ENCODE measurements at regions not wholly inside any gene's neighbourhood (a gene's known extent, or its start where the extent isn't known, plus 50 kb on each side); places are given as distances from the start of the nearest gene placed in this dataset.
"Not testable (repeated sequence)": the region's sequence is repeated elsewhere in the genome, so short reads cannot be mapped to it uniquely, and the experiment has no call there.

- TF ChIP-seq, protein P1, sequence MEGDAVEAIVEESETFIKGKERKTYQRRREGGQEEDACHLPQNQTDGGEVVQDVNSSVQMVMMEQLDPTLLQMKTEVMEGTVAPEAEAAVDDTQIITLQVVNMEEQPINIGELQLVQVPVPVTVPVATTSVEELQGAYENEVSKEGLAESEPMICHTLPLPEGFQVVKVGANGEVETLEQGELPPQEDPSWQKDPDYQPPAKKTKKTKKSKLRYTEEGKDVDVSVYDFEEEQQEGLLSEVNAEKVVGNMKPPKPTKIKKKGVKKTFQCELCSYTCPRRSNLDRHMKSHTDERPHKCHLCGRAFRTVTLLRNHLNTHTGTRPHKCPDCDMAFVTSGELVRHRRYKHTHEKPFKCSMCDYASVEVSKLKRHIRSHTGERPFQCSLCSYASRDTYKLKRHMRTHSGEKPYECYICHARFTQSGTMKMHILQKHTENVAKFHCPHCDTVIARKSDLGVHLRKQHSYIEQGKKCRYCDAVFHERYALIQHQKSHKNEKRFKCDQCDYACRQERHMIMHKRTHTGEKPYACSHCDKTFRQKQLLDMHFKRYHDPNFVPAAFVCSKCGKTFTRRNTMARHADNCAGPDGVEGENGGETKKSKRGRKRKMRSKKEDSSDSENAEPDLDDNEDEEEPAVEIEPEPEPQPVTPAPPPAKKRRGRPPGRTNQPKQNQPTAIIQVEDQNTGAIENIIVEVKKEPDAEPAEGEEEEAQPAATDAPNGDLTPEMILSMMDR (IDR thresholded peaks at IDR 0.05; ENCODE audit: extremely low read depth in 1 of 2, insufficient read depth in 1 of 2, low read depth in 1 of 2, low read length in 2 of 2), result not testable (repeated sequence)
- not testable (repeated sequence) for TF ChIP-seq MAX (IDR thresholded peaks at IDR 0.05; ENCODE audit: insufficient read depth, insufficient read length); POLR2A (IDR thresholded peaks at IDR 0.05; ENCODE audit: low read depth, low read length); POLR2AphosphoS5 (IDR thresholded peaks at IDR 0.05; ENCODE audit: insufficient read depth, low read depth, low read length); MYC (IDR thresholded peaks at IDR 0.05; ENCODE audit: low read depth, low read length); EZH2 (IDR thresholded peaks at IDR 0.05; ENCODE audit: borderline replicate concordance, low read depth, low read length, severe bottlenecking); GATA2 (IDR thresholded peaks at IDR 0.05; ENCODE audit: insufficient read depth, insufficient read length, low read depth, low read length); JUN (IDR thresholded peaks at IDR 0.05; ENCODE audit: borderline replicate concordance, insufficient read depth, insufficient read length, low read depth); FOS (IDR thresholded peaks at IDR 0.05; ENCODE audit: borderline replicate concordance, insufficient read depth, low read length)
Measured at GRCh38 chr9:2401746-2402145, 219.8 kb upstream of the VLDLR start.
